ENCODE measurements at regions not wholly inside any gene's neighbourhood (a gene's known extent, or its start where the extent isn't known, plus 50 kb on each side); places are given as distances from the start of the nearest gene placed in this dataset.

GRCh38 chr10:36650274-36650673, 475.1 kb upstream of the ANKRD30A start:
- no peak for TF ChIP-seq CTCF (conservative IDR thresholded peaks at IDR 0.05)
- TF ChIP-seq EZH2 (IDR thresholded peaks at IDR 0.05; ENCODE audit: low read depth) = no peak
